Cardiac muscle cell (in vitro differentiated cells and primary cell): ENCODE measurements at regions not wholly inside any gene's neighbourhood (a gene's known extent, or its start where the extent isn't known, plus 50 kb on each side); places are given as distances from the start of the nearest gene placed in this dataset.
A peak's percentile ranks its signal among the peaks of the same experiment; 100 is the strongest.

ENCODE experiments used
- DNase-seq, 2 donors: peaks; one replicate each; pipeline versions ENCODE4 v3.0.0 to v3.0.0-alpha.2; 2010 to 2017; ENCODE audit warnings: low read depth in 1 of 2, low spot score in 1 of 2
- H3K27ac ChIP-seq: fragments of 200-600 bp; sonication (generic); 2 replicates; pipeline ENCODE4 v1.5.1; 2016
- H3K27me3 ChIP-seq: fragments of 200-600 bp; sonication (generic); 2 replicates; pipeline ENCODE4 v1.6.0; 2016; ENCODE audit warnings: control low read depth
- H3K36me3 ChIP-seq: fragments of 200-600 bp; sonication (generic); 2 replicates; pipeline ENCODE4 v1.5.1; 2016; ENCODE audit warnings: control low read depth
- H3K4me1 ChIP-seq: fragments of 200-600 bp; sonication (generic); 2 replicates; pipeline ENCODE4 v1.8.1; 2017; ENCODE audit warnings: low read depth, mild to moderate bottlenecking, mixed run types
- H3K4me3 ChIP-seq: fragments of 200-600 bp; sonication (generic); 2 replicates; pipeline ENCODE4 v1.5.1; 2016; ENCODE audit warnings: mild to moderate bottlenecking
- H3K9me3 ChIP-seq: fragments of 200-600 bp; sonication (generic); 2 replicates; pipeline ENCODE4 v1.5.1; 2017; ENCODE audit warnings: low read depth, mild to moderate bottlenecking, control low read depth
- CTCF ChIP-seq: IDR thresholded peaks from 2 replicates; pipeline ENCODE4 v1.5.1; 2012; ENCODE audit warnings: low read depth, mild to moderate bottlenecking, low read length

GRCh38 chr2:181805228-181806038, 86.1 kb upstream of the ITPRID2 start:
- no peaks in the 10 kb centered on the region for H3K4me1 ChIP-seq

GRCh38 chr2:181806039-181806392, 85.5 kb upstream of the ITPRID2 start:
- Histone ChIP-seq H3K27ac (no peak overlapping the region), H3K36me3 (no peaks in the 10 kb centered on the region), H3K4me3 (no peak overlapping the region), H3K4me1 (no peaks in the 10 kb centered on the region), H3K9me3 (no peaks in the 10 kb centered on the region), H3K27me3 (no peaks in the 10 kb centered on the region)
- DNase-seq = no peak
- TF ChIP-seq CTCF = no peak

More at GRCh38 chr2:181805228-181806038, 86.1 kb upstream of the ITPRID2 start:
- H3K27ac ChIP-seq = no peak overlapping the region
- no peaks in the 10 kb centered on the region for H3K27me3 ChIP-seq
- no peaks in the 10 kb centered on the region for H3K9me3 ChIP-seq
- no peak overlapping the region for H3K4me3 ChIP-seq
- DNase-seq = peak in 1 of 2 donors; percentile 50
- H3K36me3 ChIP-seq = no peaks in the 10 kb centered on the region
- TF ChIP-seq CTCF = no peak

GRCh38 chr2:181807526-181807925, 84.0 kb upstream of the ITPRID2 start:
- H3K9me3 ChIP-seq = no peaks in the 10 kb centered on the region

GRCh38 chr2:181810823-181811695, 80.5 kb upstream of the ITPRID2 start:
- H3K4me3 ChIP-seq = no peak overlapping the region
- no peaks in the 10 kb centered on the region for H3K27me3 ChIP-seq
- H3K27ac ChIP-seq = no peak overlapping the region
- H3K9me3 ChIP-seq = no peaks in the 10 kb centered on the region
- no peaks in the 10 kb centered on the region for H3K36me3 ChIP-seq
- no peak for TF ChIP-seq CTCF
- no peaks in the 10 kb centered on the region for H3K4me1 ChIP-seq
- peak in 1 of 2 donors; percentile 82 for DNase-seq

More at GRCh38 chr2:181807526-181807925, 84.0 kb upstream of the ITPRID2 start:
- DNase-seq = no peak
- Histone ChIP-seq H3K4me3 (no peak overlapping the region), H3K4me1 (no peaks in the 10 kb centered on the region), H3K27me3 (no peaks in the 10 kb centered on the region), H3K36me3 (no peaks in the 10 kb centered on the region), H3K27ac (no peak overlapping the region)
- no peak for TF ChIP-seq CTCF

- no peak for TF ChIP-seq CTCF
- Histone ChIP-seq H3K27me3 (no peaks in the 10 kb centered on the region), H3K4me3 (no peak overlapping the region), H3K4me1 (no peaks in the 10 kb centered on the region), H3K27ac (no peak overlapping the region), H3K36me3 (no peaks in the 10 kb centered on the region), H3K9me3 (no peaks in the 10 kb centered on the region)
- DNase-seq = peak in 1 of 2 donors; percentile 43
Observed at GRCh38 chr2:181812106-181812743, 79.3 kb upstream of the ITPRID2 start.
